Mammary epithelial cell (primary cell): ENCODE measurements at regions not wholly inside any gene's neighbourhood (a gene's known extent, or its start where the extent isn't known, plus 50 kb on each side); places are given as distances from the start of the nearest gene placed in this dataset.

ENCODE experiments used
- CTCF ChIP-seq, 2 donors: IDR thresholded peaks in 1 of 2; conservative IDR thresholded peaks in 1 of 2; 2 replicates each; pipeline ENCODE4 v1.5.1; 2011 to 2012; ENCODE audit warnings: inconsistent platforms in 2 of 2, low read length in 2 of 2, mild to moderate bottlenecking in 2 of 2, control low read depth in 1 of 2, low read depth in 1 of 2; ENCODE audit not compliant: insufficient read depth in 1 of 2; ENCODE audit errors: extremely low read depth in 1 of 2
- EZH2 ChIP-seq: IDR thresholded peaks from 2 replicates; pipeline ENCODE4 v1.6.1; 2012; ENCODE audit warnings: low read length, inconsistent platforms, borderline replicate concordance

GRCh38 chr3:188031121-188031520 lies 122.8 kb upstream of the LPP start:
- TF ChIP-seq EZH2, result no peak
- no peak for TF ChIP-seq CTCF (conservative IDR thresholded peaks at IDR 0.05 in 1 of 2, IDR thresholded peaks at IDR 0.05 in 1 of 2; ENCODE audit: extremely low read depth in 1 of 2, insufficient read depth in 1 of 2, low read depth in 1 of 2, low read length in 2 of 2)
